ENCODE measurements at regions not wholly inside any gene's neighbourhood (a gene's known extent, or its start where the extent isn't known, plus 50 kb on each side); places are given as distances from the start of the nearest gene placed in this dataset.

DNA sequence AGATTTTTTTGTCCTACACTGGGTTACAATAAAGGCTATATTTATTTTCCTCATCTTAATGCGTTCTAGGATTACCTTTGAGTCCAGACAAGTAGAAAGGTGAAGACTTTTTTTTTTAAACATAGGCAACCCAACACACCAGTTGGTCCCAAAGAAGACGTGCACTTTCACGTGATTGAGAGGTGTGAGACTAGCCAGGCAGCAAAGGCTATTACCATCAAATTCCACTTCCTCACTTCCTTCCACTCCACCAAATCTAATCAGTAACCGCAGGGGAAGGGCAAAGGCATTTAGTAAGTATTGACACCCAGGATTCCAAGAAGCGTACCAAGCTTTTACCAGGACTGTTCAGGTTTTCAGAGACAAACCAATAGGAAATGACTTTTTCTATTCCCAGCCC lies 109.3 kb downstream of the APIP start (continued):
- TF ChIP-seq, protein P1, sequence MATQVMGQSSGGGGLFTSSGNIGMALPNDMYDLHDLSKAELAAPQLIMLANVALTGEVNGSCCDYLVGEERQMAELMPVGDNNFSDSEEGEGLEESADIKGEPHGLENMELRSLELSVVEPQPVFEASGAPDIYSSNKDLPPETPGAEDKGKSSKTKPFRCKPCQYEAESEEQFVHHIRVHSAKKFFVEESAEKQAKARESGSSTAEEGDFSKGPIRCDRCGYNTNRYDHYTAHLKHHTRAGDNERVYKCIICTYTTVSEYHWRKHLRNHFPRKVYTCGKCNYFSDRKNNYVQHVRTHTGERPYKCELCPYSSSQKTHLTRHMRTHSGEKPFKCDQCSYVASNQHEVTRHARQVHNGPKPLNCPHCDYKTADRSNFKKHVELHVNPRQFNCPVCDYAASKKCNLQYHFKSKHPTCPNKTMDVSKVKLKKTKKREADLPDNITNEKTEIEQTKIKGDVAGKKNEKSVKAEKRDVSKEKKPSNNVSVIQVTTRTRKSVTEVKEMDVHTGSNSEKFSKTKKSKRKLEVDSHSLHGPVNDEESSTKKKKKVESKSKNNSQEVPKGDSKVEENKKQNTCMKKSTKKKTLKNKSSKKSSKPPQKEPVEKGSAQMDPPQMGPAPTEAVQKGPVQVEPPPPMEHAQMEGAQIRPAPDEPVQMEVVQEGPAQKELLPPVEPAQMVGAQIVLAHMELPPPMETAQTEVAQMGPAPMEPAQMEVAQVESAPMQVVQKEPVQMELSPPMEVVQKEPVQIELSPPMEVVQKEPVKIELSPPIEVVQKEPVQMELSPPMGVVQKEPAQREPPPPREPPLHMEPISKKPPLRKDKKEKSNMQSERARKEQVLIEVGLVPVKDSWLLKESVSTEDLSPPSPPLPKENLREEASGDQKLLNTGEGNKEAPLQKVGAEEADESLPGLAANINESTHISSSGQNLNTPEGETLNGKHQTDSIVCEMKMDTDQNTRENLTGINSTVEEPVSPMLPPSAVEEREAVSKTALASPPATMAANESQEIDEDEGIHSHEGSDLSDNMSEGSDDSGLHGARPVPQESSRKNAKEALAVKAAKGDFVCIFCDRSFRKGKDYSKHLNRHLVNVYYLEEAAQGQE (IDR thresholded peaks at IDR 0.05; ENCODE audit: low read depth): no peak

DNA sequence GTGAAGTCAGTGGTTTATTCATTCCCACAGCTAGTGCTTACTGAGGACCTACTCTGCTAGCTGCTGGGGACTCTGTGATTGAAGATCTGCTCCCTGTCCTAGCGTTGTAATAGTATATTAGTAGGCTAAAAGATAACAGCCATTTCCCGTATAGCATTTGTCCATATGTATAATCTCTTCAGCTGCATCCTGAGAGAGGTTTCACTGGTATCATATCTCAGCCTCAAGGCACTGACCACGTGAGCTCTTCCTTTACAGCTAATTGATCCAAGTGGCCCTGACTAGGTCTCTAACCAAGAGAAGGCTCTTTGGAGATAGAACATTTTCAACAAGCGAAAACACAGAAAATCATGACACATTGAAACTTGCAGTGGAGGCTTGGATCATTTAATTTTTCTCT lies 110.2 kb downstream of the APIP start:
- H3K9ac ChIP-seq (ENCODE audit: low read length): no peak overlapping the region
- ATAC-seq (no peak), DNase-seq (ENCODE audit: low read depth, low spot score) (no peak)
- RAD21 ChIA-PET (ENCODE audit: low non-redundant PET in 1 of 2, low total read pairs in 2 of 2, uncharacterized antibody in 2 of 2, unreplicated experiment in 2 of 2): no interaction called here
- H3K9me3 ChIP-seq (ENCODE audit: control insufficient read depth in 1 of 2, insufficient read depth in 1 of 2, low read depth in 1 of 2, low read length in 2 of 2): no peaks in the 10 kb centered on the region
- H4K20me1 ChIP-seq (ENCODE audit: insufficient read depth): no peaks in the 10 kb centered on the region
- H3K36me3 ChIP-seq (ENCODE audit: control insufficient read depth in 1 of 2, insufficient read depth in 2 of 2, low read length in 2 of 2): no peaks in the 10 kb centered on the region
- H3K79me2 ChIP-seq (ENCODE audit: insufficient read depth, low read length): no peaks in the 10 kb centered on the region
- no peaks in the 10 kb centered on the region for H3K27me3 ChIP-seq (ENCODE audit: insufficient read depth, low read length)
- H3K27ac ChIP-seq (ENCODE audit: low read depth, low read length): no peak overlapping the region
- H3K4me3 ChIP-seq (replicated peaks in 1 of 2; ENCODE audit: low read depth in 1 of 2, low read length in 2 of 2): no peak overlapping the region
- no TSS peak for BruUV-seq (replicated peaks)
- H2AFZ ChIP-seq (ENCODE audit: low read depth, low read length, poor library complexity, severe bottlenecking): no peak overlapping the region
- no peak overlapping the region for H3K4me2 ChIP-seq (ENCODE audit: low read length)
- peaks cover 0 to 8% of the 10 kb centered on the region in 2 experiments; a peak in 1 of 4 replicates for H3K4me1 ChIP-seq (ENCODE audit: control insufficient read depth in 1 of 2, insufficient read depth in 2 of 2, low read length in 2 of 2)
- intact Hi-C loops (cut with micrococcal nuclease): no loop called here
- CTCF ChIA-PET: no interaction called here
- TF ChIP-seq SP1 (IDR thresholded peaks at IDR 0.05; ENCODE audit: low read depth): no peak
- no peak for TF ChIP-seq POLR2A (IDR thresholded peaks at IDR 0.05; ENCODE audit: borderline replicate concordance, extremely low read depth, insufficient read depth, insufficient read length)
- POLR2A ChIA-PET: no interaction called here
- H3K9me2 ChIP-seq (ENCODE audit: insufficient read depth): no peaks in the 10 kb centered on the region

GRCh38 chr11:34799848-34800247 lies 116.3 kb downstream of the APIP start:
- ChIA-PET RAD21 (ENCODE audit: low non-redundant PET in 1 of 2, low total read pairs in 2 of 2, uncharacterized antibody in 2 of 2, unreplicated experiment in 2 of 2) (no interaction called here), CTCF (no interaction called here), POLR2A (no interaction called here)
- Histone ChIP-seq H2AFZ (ENCODE audit: low read depth, low read length, poor library complexity, severe bottlenecking) (no peak overlapping the region), H4K20me1 (ENCODE audit: insufficient read depth) (no peaks in the 10 kb centered on the region), H3K9me2 (ENCODE audit: insufficient read depth) (no peaks in the 10 kb centered on the region), H3K4me3 (replicated peaks in 1 of 2; ENCODE audit: low read depth in 1 of 2, low read length in 2 of 2) (no peak overlapping the region), H3K36me3 (ENCODE audit: control insufficient read depth in 1 of 2, insufficient read depth in 2 of 2, low read length in 2 of 2) (no peaks in the 10 kb centered on the region), H3K9ac (ENCODE audit: low read length) (no peak overlapping the region), H3K79me2 (ENCODE audit: insufficient read depth, low read length) (no peaks in the 10 kb centered on the region), H3K4me1 (ENCODE audit: control insufficient read depth in 1 of 2, insufficient read depth in 2 of 2, low read length in 2 of 2) (no peaks in the 10 kb centered on the region), H3K27ac (ENCODE audit: low read depth, low read length) (no peak overlapping the region), H3K4me2 (ENCODE audit: low read length) (no peak overlapping the region), H3K9me3 (ENCODE audit: control insufficient read depth in 1 of 2, insufficient read depth in 1 of 2, low read depth in 1 of 2, low read length in 2 of 2) (no peaks in the 10 kb centered on the region), H3K27me3 (ENCODE audit: insufficient read depth, low read length) (no peaks in the 10 kb centered on the region)
- no peak for DNase-seq (ENCODE audit: low read depth, low spot score)
- no peak for ATAC-seq
- BruUV-seq (replicated peaks): no TSS peak
- intact Hi-C loops (cut with micrococcal nuclease): no loop called here
- TF ChIP-seq POLR2A (IDR thresholded peaks at IDR 0.05; ENCODE audit: borderline replicate concordance, extremely low read depth, insufficient read depth, insufficient read length) (no peak), POLR2AphosphoS5 (IDR thresholded peaks at IDR 0.05; ENCODE audit: low read depth, low read length) (no peak), ATF3 (IDR thresholded peaks at IDR 0.05) (no peak), TCF7L2 (IDR thresholded peaks at IDR 0.05; ENCODE audit: borderline replicate concordance, extremely low read depth, insufficient read depth, insufficient read length) (no peak), RAD21 (IDR thresholded peaks at IDR 0.05; ENCODE audit: low read depth) (no peak), ZNF274 (IDR thresholded peaks at IDR 0.05; ENCODE audit: low read depth, low read length) (no peak), FOSL1 (IDR thresholded peaks at IDR 0.05; ENCODE audit: low read depth) (no peak), EZH2phosphoT487 (IDR thresholded peaks at IDR 0.05; ENCODE audit: borderline replicate concordance) (no peak), SIN3A (IDR thresholded peaks at IDR 0.05; ENCODE audit: low read depth) (no peak), SRF (IDR thresholded peaks at IDR 0.05; ENCODE audit: low read depth) (no peak)
- TF ChIP-seq, protein P2, sequence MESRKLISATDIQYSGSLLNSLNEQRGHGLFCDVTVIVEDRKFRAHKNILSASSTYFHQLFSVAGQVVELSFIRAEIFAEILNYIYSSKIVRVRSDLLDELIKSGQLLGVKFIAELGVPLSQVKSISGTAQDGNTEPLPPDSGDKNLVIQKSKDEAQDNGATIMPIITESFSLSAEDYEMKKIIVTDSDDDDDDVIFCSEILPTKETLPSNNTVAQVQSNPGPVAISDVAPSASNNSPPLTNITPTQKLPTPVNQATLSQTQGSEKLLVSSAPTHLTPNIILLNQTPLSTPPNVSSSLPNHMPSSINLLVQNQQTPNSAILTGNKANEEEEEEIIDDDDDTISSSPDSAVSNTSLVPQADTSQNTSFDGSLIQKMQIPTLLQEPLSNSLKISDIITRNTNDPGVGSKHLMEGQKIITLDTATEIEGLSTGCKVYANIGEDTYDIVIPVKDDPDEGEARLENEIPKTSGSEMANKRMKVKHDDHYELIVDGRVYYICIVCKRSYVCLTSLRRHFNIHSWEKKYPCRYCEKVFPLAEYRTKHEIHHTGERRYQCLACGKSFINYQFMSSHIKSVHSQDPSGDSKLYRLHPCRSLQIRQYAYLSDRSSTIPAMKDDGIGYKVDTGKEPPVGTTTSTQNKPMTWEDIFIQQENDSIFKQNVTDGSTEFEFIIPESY (IDR thresholded peaks at IDR 0.05; ENCODE audit: extremely low read depth, insufficient replicate concordance, low read length): no peak
- TF ChIP-seq, protein P3, sequence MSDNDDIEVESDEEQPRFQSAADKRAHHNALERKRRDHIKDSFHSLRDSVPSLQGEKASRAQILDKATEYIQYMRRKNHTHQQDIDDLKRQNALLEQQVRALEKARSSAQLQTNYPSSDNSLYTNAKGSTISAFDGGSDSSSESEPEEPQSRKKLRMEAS (IDR thresholded peaks at IDR 0.05): no peak
